Endothelial cell of umbilical vein (primary cell): ENCODE measurements at regions not wholly inside any gene's neighbourhood (a gene's known extent, or its start where the extent isn't known, plus 50 kb on each side); places are given as distances from the start of the nearest gene placed in this dataset.

ENCODE experiments used
- BruUV-seq: library from RNA; stranded (reverse); fragments of 400-500 nt; replicated peaks from 2 replicates; lab custom pipeline; 2021; lab: Mats Ljungman, UMichigan
- CTCF ChIA-PET: fragments of 300-600, 350-600 bp; sonication (Branson Sonifier 250); formaldehyde crosslinking; loops from one replicate; lab custom pipeline; 2021; ENCODE audit warnings: antibody characterized with exemption, inconsistent platforms; lab: Charles Lee
- POLR2A ChIA-PET: fragments of 300-600, 350-600 bp; sonication (Branson Sonifier 250); formaldehyde crosslinking; loops from one replicate; lab custom pipeline; 2021; ENCODE audit warnings: antibody characterized with exemption, inconsistent platforms; lab: Charles Lee
- DNase-seq: peaks from one replicate; pipeline ENCODE4 v3.0.0-alpha.2; 2011; ENCODE audit warnings: low read depth, low spot score
- FAIRE-seq: peaks from 2 replicates; lab custom pipeline; 2011; peaks lifted over from hg19 to GRCh38; lab: Jason Lieb, UNC
- H2AFZ ChIP-seq: 2 replicates; pipeline ENCODE4 v1.6.0; 2012; ENCODE audit warnings: low read depth, low read length, control low read depth, inconsistent platforms
- H3K27ac ChIP-seq: 2 replicates; pipeline ENCODE4 v1.5.1; 2011; ENCODE audit warnings: low read depth, mild to moderate bottlenecking, control low read depth, low read length, moderate library complexity; ENCODE audit not compliant: insufficient read depth
- H3K27me3 ChIP-seq, 2 experiments: 2 replicates each; pipeline versions ENCODE4 v1.6.0 to v1.6.1; 2011; ENCODE audit warnings: low read length in 2 of 2, mixed read lengths in 1 of 2; ENCODE audit not compliant: control insufficient read depth in 2 of 2, insufficient read depth in 2 of 2
- H3K36me3 ChIP-seq, 2 experiments: 2 replicates in 1 of 2; 3 replicates in 1 of 2; pipeline ENCODE4 v1.5.1; 2011; ENCODE audit warnings: low read length in 2 of 2, mild to moderate bottlenecking in 1 of 2, moderate library complexity in 1 of 2; ENCODE audit not compliant: control insufficient read depth in 2 of 2, insufficient read depth in 2 of 2; ENCODE audit errors: extremely low read depth in 1 of 2
- H3K4me1 ChIP-seq: 3 replicates; pipeline ENCODE4 v1.5.1; 2011; ENCODE audit warnings: mild to moderate bottlenecking, low read length; ENCODE audit not compliant: control insufficient read depth, insufficient read depth; ENCODE audit errors: extremely low read depth
- H3K4me2 ChIP-seq: 2 replicates; pipeline ENCODE4 v1.6.1; 2011; ENCODE audit warnings: low read length, control low read depth, mixed read lengths; ENCODE audit not compliant: insufficient read depth
- H3K4me3 ChIP-seq, 3 experiments: fragments of 200-600 bp in 1 of 3; sonication (generic), shearing (Covaris generic) in 1 of 3; replicated peaks in 1 of 3; 2 replicates each; pipeline ENCODE4 v1.5.1; 2011 to 2016; ENCODE audit warnings: control low read depth in 3 of 3, low read length in 3 of 3, mild to moderate bottlenecking in 2 of 3, inconsistent platforms in 1 of 3, low read depth in 1 of 3, moderate library complexity in 1 of 3; ENCODE audit not compliant: insufficient read depth in 1 of 3
- H3K79me2 ChIP-seq: 2 replicates; pipeline ENCODE4 v1.6.0; 2012; ENCODE audit warnings: low read length, inconsistent platforms; ENCODE audit not compliant: control insufficient read depth, insufficient read depth
- H3K9ac ChIP-seq: replicated peaks from 2 replicates; pipeline ENCODE3; 2011; ENCODE audit warnings: low read length, control low read depth; ENCODE audit not compliant: insufficient read depth; ENCODE audit errors: extremely low read depth
- H3K9me1 ChIP-seq: replicated peaks from 3 replicates; pipeline ENCODE4 v1.6.0; 2011; ENCODE audit warnings: mild to moderate bottlenecking, low read length; ENCODE audit not compliant: control insufficient read depth, insufficient read depth; ENCODE audit errors: extremely low read depth
- H3K9me3 ChIP-seq: replicated peaks from 2 replicates; pipeline ENCODE4 v1.5.1; 2012; ENCODE audit warnings: low read length, inconsistent platforms; ENCODE audit not compliant: control insufficient read depth, insufficient read depth
- H4K20me1 ChIP-seq: replicated peaks from 2 replicates; pipeline ENCODE3; 2011; ENCODE audit warnings: mild to moderate bottlenecking, low read length; ENCODE audit not compliant: control insufficient read depth, insufficient read depth; ENCODE audit errors: extremely low read depth
- CTCF ChIP-seq, 2 donors: IDR thresholded peaks; 1 replicate in 1 of 2; 2 replicates in 1 of 2; pipeline ENCODE4 v1.5.1; 2011; ENCODE audit warnings: low read length in 2 of 2, mild to moderate bottlenecking in 2 of 2, moderate library complexity in 2 of 2, control low read depth in 1 of 2, inconsistent platforms in 1 of 2, low read depth in 1 of 2; ENCODE audit not compliant: insufficient read depth in 1 of 2; ENCODE audit errors: extremely low read depth in 1 of 2
- EZH2 ChIP-seq: IDR thresholded peaks from 2 replicates; pipeline ENCODE4 v1.6.1; 2012; ENCODE audit warnings: borderline replicate concordance, low read depth, mild to moderate bottlenecking, moderate library complexity, low read length, inconsistent platforms; ENCODE audit not compliant: severe bottlenecking
- FOS ChIP-seq: IDR thresholded peaks from 2 replicates; pipeline ENCODE4 v1.6.1; 2011; ENCODE audit warnings: mild to moderate bottlenecking, low read length, moderate library complexity, borderline replicate concordance; ENCODE audit not compliant: insufficient read depth
- GATA2 ChIP-seq: IDR thresholded peaks from 2 replicates; pipeline ENCODE4 v1.7.0; 2011; ENCODE audit warnings: low read depth, mild to moderate bottlenecking, moderate library complexity, mixed read lengths, low read length; ENCODE audit not compliant: insufficient read length, insufficient read depth
- JUN ChIP-seq: IDR thresholded peaks from 2 replicates; pipeline ENCODE4 v1.6.1; 2011; ENCODE audit warnings: borderline replicate concordance, low read depth; ENCODE audit not compliant: insufficient read length, insufficient read depth
- MAX ChIP-seq: IDR thresholded peaks from 2 replicates; pipeline ENCODE4 v1.6.1; 2011; ENCODE audit not compliant: insufficient read depth, insufficient read length
- MYC ChIP-seq: IDR thresholded peaks from one replicate; pipeline ENCODE4 v1.6.1; 2011; ENCODE audit warnings: mild to moderate bottlenecking, low read depth, low read length
- POLR2A ChIP-seq: IDR thresholded peaks from 2 replicates; pipeline ENCODE4 v1.6.1; 2012; ENCODE audit warnings: low read depth, mild to moderate bottlenecking, control low read depth, low read length
- POLR2AphosphoS5 ChIP-seq: IDR thresholded peaks from 2 replicates; pipeline ENCODE4 v1.6.1; 2012; ENCODE audit warnings: low read depth, mild to moderate bottlenecking, control low read depth, low read length, moderate library complexity; ENCODE audit not compliant: insufficient read depth
- dilution Hi-C: fragments of 300-500 bp; cut with MboI; formaldehyde crosslinking; loops from one replicate; pipeline ENCODE4 v1.15.0; 2019; ENCODE audit warnings: low sequenced_read_pairs; ENCODE audit not compliant: extremely low pct_ligation_motif_present
- intact Hi-C: fragments of 100-400 bp; cut with micrococcal nuclease; formaldehyde crosslinking; loops from one replicate; pipeline ENCODE4 v1.10.0; 2022

GRCh38 chr4:12145106-12145505 is 716.4 kb upstream of the HS3ST1 start:
- TF ChIP-seq MAX (no peak), POLR2A (no peak), EZH2 (no peak), FOS (no peak), CTCF (IDR thresholded peaks at IDR 0.05; ENCODE audit: extremely low read depth in 1 of 2, insufficient read depth in 1 of 2, low read depth in 1 of 2, low read length in 2 of 2) (no peak), MYC (no peak), JUN (no peak), GATA2 (no peak), POLR2AphosphoS5 (no peak)
- no peak overlapping the region for H3K27ac ChIP-seq
- H3K9me3 ChIP-seq = no peaks in the 10 kb centered on the region
- H3K27me3 ChIP-seq = no peaks in the 10 kb centered on the region
- H4K20me1 ChIP-seq = no peaks in the 10 kb centered on the region
- no peak for FAIRE-seq
- no peak overlapping the region for H2AFZ ChIP-seq
- no peaks in the 10 kb centered on the region for H3K36me3 ChIP-seq
- CTCF ChIA-PET = no interaction called here
- DNase-seq = no peak
- intact Hi-C loops = no loop called here
- POLR2A ChIA-PET = no interaction called here
- no peaks in the 10 kb centered on the region for H3K4me1 ChIP-seq
- dilution Hi-C loops = no loop called here
- H3K9ac ChIP-seq = no peak overlapping the region
- no peaks in the 10 kb centered on the region for H3K9me1 ChIP-seq
- H3K79me2 ChIP-seq = no peaks in the 10 kb centered on the region
- no peak overlapping the region for H3K4me2 ChIP-seq
- BruUV-seq = no TSS peak
- no peak overlapping the region for H3K4me3 ChIP-seq
